GM18502 (cell line): ENCODE measurements at regions not wholly inside any gene's neighbourhood (a gene's known extent, or its start where the extent isn't known, plus 50 kb on each side); places are given as distances from the start of the nearest gene placed in this dataset.
A peak's percentile ranks its signal among the peaks of the same experiment; 100 is the strongest.

ENCODE experiments used
- ATAC-seq: cut with Tn5 transposase; IDR thresholded peaks from one replicate; pipeline ENCODE4 v1.9.1; 2021; ENCODE audit warnings: mild to moderate bottlenecking; ENCODE audit not compliant: unreplicated experiment, poor library complexity

GRCh38 chr9:84393266-84393950 lies 52.9 kb upstream of the SLC28A3 start:
- ATAC-seq = no peak

GRCh38 chr9:84394036-84394435 lies 53.5 kb upstream of the SLC28A3 start:
- ATAC-seq = no peak

DNA sequence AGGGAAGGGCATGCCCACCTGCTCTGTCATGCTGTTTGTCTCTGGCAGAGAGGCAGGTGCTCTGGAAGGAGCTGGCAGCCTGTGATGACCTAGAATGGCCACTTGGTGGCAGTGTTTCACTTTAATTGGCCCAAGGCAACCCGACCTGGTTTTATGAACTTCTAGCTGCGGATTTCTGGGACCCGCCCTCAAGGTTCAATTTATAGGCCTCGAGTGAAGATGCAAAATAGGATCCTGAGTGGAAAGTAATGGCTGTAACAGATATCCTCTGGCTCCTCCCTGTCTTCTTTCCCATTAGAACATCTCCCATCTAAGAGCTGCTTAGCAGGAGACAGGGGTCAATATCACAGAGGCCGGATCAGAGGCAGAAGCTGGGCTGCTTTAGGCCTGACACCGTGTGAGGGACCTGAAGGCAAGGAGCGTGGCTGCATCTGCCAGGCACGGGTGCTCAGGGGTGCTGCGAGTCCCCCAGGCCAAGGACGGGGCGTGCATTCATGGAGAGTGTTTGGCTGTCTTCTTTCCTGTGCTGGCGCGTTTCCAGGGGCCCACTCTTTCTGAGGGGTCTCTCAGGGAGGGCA lies 56.7 kb upstream of the SLC28A3 start:
- peak; percentile 73 for ATAC-seq

- ATAC-seq = no peak
Observed at GRCh38 chr9:84397822-84398221, 57.3 kb upstream of the SLC28A3 start.

- ATAC-seq = no peak
Observed at GRCh38 chr9:84402517-84402916, 62.0 kb upstream of the SLC28A3 start.

- ATAC-seq = no peak
Observed at GRCh38 chr9:84403288-84403687, 62.7 kb upstream of the SLC28A3 start.

GRCh38 chr9:84404095-84404686 lies 63.6 kb upstream of the SLC28A3 start:
- no peak for ATAC-seq

DNA sequence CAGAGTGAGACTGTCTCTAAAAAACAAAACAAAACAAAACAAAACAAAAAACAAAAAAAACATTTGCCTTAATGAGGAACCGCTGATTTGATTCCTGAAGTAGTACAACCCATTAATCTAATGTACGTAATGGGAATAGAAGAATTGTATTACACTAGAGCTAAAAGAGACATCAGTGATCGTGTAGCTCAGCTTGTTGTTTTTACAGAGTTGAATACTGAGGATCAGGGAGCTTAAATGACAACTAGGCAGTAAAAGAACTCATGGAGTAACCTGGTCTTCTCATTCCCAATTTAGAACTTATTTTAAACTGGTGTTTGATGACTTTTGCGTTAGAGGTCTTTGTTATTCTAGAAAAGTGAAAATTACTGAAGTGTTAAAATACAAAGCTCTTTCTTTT lies 65.1 kb upstream of the SLC28A3 start:
- no peak for ATAC-seq

DNA sequence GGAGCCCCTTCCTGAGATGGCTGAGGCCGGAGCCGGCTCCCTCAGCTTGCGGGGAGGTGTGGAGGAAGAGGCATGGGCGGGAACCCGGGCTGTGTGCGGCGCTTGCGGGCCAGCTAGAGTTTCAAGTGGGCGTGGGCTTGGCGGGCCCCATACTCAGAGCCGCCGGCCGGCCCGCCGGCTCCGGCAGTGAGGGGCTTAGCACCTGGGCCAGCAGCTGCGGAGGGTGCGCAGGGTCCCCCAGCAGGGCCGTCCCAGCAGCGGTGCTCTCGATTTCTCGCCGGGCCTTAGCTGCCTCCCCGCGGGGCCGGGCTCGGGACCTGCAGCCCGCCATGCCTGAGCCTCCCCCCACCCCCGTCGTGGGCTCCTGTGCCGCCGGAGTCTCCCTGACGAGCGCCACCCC lies 67.9 kb upstream of the SLC28A3 start:
- ATAC-seq = no peak

- no peak for ATAC-seq
Observed at GRCh38 chr9:84411683-84412267, 71.2 kb upstream of the SLC28A3 start.

DNA sequence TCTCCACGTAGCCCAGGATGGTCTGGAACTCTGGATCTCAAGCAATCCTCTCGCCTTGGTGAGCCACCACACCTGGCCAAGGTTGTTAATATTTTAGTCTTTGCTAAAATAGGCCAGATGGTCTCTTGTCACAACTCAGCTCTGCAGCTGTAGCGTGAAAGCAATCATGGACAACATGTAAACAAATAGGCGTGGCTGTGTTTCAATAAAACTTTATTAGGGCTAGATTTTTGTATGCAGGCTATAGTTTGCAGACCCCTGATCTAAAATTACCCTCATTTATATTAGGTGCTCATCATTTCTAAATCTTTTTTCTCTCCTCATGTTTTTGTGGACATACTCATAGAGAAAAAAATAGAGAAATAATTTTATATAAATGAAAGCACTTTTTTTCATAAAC lies 72.1 kb upstream of the SLC28A3 start:
- ATAC-seq = no peak

DNA sequence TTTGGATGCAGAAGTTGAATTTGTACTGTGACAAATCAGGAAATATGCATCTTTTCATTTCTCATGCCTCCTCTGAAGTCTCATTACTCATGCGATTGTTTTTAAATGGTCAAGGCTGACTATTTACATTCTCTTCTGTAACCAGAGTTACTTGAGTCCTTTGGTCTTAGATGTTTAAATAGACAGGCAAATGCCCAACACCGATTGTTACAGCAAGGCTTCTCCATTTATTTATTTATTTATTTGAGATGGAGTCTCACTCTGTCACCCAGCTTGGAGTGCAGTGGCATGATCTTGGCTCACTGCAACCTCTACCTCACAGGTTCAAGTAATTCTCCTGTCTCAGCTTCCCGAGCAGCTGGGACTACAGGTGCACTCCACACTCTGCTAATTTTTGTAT lies 72.7 kb upstream of the SLC28A3 start:
- no peak for ATAC-seq

DNA sequence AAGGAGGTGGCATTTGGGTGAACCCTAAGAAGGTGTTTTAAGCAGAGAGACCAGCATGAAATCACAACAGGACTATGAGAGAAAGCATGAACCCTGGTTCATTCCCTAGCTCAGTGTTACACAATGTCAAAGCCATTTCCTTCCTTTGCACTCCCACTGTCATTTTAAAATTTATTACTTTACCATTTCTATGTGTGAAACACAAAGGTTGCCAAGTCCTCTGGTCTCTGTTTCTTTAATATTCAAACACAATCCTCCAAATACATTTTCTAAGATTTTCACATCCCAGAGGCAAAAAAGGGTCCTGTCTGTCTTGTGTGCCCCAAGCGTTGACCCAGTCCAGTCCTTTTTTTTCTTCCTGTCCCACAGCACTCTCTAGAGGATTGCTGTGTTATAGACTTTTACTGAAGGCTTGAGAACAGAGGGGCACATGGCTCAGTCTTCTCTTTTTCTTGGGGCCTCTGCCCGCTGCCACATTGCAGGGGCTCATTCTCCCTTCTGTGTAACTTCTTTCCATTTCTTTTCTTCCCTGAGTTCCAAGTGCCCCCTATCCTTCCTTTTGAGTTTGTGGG lies 78.6 kb upstream of the SLC28A3 start:
- ATAC-seq = no peak

GRCh38 chr9:84424931-84425330 lies 84.4 kb upstream of the SLC28A3 start:
- ATAC-seq = no peak

GRCh38 chr9:84432746-84433145 lies 92.2 kb upstream of the SLC28A3 start:
- no peak for ATAC-seq

GRCh38 chr9:84435902-84436301 lies 95.3 kb upstream of the SLC28A3 start:
- ATAC-seq = no peak

GRCh38 chr9:84436386-84437109 lies 96.0 kb upstream of the SLC28A3 start:
- no peak for ATAC-seq

GRCh38 chr9:84438391-84438790 lies 97.8 kb upstream of the SLC28A3 start:
- no peak for ATAC-seq

GRCh38 chr9:84439250-84439649 lies 98.7 kb upstream of the SLC28A3 start:
- no peak for ATAC-seq

DNA sequence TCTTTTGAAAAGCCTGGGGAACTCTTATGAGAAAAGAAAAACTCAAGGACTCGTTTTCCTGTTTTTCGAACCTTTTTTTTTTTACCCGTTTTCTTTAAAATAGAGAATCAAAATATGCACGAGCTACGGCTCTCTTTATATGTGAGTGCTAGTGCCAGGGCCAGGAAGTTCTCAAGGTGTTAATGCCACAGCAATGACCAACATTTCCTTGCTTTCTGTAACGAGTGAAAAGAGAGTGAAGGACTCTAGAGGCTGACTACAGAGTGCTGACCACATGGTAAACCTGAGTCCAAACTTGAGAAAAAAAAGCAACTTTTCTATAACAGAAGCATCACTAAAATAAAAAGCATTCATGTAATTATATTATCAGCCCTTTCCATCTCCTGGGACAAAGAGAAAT lies 102.2 kb upstream of the SLC28A3 start:
- ATAC-seq = no peak

- ATAC-seq = no peak
Observed at GRCh38 chr9:84445737-84446136, 105.2 kb upstream of the SLC28A3 start.
